Right lobe of liver (tissue), 4 donors: ENCODE measurements at regions not wholly inside any gene's neighbourhood (a gene's known extent, or its start where the extent isn't known, plus 50 kb on each side); places are given as distances from the start of the nearest gene placed in this dataset.

Experiments used
- POLR2A ChIP-seq: fragments of 450-650 bp; IDR thresholded peaks from one replicate; pipeline ENCODE4 v1.6.1; 2017; ENCODE audit warnings: antibody characterized with exemption, mild to moderate bottlenecking
- TF ChIP-seq, protein P1 (sequence below), 4 donors: fragments of 200-600 bp in 3 of 4; fragments of 450-650 bp in 1 of 4; IDR thresholded peaks; one replicate each; pipeline versions ENCODE4 v1.5.1 to v1.8.0; 2016 to 2022; ENCODE audit warnings: antibody characterized with exemption in 4 of 4, mild to moderate bottlenecking in 2 of 4
- donor health status: DM: no; HTN: no; CAD: no.
- donor health status: DM: no; HTN: no; CAD: no.
- donor health status: DM: no; HTN: yes; CAD: no.

DNA sequence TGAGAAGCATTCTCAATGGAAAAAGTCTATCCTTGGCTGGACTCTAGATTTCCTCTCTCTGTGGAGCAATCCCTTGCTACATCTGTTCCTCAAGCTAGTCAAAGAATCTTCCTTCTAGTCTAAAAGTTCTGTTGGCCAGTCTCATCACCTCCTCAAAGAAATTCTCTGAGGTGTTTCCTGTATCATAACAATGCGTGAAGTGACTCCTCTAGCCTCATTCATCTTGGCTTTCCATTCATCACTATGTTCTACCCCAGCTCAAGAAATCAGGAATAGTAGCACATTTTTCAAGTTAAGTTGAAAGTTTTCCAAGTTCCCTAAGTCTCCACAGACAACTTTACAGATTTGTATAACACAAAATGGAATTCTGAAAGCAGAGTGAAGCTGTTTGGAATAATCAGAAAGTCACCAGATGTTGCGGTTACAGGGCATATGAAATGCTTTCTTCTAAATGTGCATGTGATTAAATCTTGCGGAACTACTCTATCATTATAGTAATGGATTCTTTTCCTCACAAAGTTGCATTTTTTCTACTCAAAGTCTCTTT is 176.6 kb upstream of the FREM1 start:
- TF ChIP-seq, protein P1, sequence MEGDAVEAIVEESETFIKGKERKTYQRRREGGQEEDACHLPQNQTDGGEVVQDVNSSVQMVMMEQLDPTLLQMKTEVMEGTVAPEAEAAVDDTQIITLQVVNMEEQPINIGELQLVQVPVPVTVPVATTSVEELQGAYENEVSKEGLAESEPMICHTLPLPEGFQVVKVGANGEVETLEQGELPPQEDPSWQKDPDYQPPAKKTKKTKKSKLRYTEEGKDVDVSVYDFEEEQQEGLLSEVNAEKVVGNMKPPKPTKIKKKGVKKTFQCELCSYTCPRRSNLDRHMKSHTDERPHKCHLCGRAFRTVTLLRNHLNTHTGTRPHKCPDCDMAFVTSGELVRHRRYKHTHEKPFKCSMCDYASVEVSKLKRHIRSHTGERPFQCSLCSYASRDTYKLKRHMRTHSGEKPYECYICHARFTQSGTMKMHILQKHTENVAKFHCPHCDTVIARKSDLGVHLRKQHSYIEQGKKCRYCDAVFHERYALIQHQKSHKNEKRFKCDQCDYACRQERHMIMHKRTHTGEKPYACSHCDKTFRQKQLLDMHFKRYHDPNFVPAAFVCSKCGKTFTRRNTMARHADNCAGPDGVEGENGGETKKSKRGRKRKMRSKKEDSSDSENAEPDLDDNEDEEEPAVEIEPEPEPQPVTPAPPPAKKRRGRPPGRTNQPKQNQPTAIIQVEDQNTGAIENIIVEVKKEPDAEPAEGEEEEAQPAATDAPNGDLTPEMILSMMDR (IDR thresholded peaks at IDR 0.05) = no peak
- no peak for TF ChIP-seq POLR2A
